Stimulated activated CD4-positive, alpha-beta T cell treated with anti-CD3 and anti-CD28 coated beads, Interleukin-15, amount 100 ng/mL, for 48 hours (primary cell): ENCODE measurements at regions not wholly inside any gene's neighbourhood (a gene's known extent, or its start where the extent isn't known, plus 50 kb on each side); places are given as distances from the start of the nearest gene placed in this dataset.
"Not testable (repeated sequence)": the region's sequence is repeated elsewhere in the genome, so short reads cannot be mapped to it uniquely, and the experiment has no call there.

ENCODE experiments used
- DNase-seq, 2 donors: peaks; one replicate each; pipeline ENCODE4 v3.0.0-alpha.2; 2020; ENCODE audit warnings: low read depth in 2 of 2

- no peak for DNase-seq
These were observed 120.6 kb upstream of the JADE1 start for GRCh38 chr4:128688846-128689437.

GRCh38 chr4:128688033-128688721, 121.3 kb upstream of the JADE1 start:
- DNase-seq: no peak

- DNase-seq: no peak
These were observed 122.7 kb upstream of the JADE1 start for GRCh38 chr4:128686810-128687209.

GRCh38 chr4:128686032-128686465, 123.5 kb upstream of the JADE1 start:
- DNase-seq: no peak

- no peak for DNase-seq
These were observed 125.5 kb upstream of the JADE1 start for GRCh38 chr4:128684016-128684415.

- DNase-seq: no peak
These were observed 126.4 kb upstream of the JADE1 start for GRCh38 chr4:128682942-128683666.

GRCh38 chr4:128676095-128676494, 133.4 kb upstream of the JADE1 start:
- no peak for DNase-seq

- DNase-seq: no peak
These were observed 134.4 kb upstream of the JADE1 start for GRCh38 chr4:128675083-128675482.

GRCh38 chr4:128673159-128673558, 136.3 kb upstream of the JADE1 start:
- DNase-seq: not testable (repeated sequence)

GRCh38 chr4:128672596-128672995, 136.9 kb upstream of the JADE1 start:
- DNase-seq: not testable (repeated sequence)

GRCh38 chr4:128670513-128670912, 139.0 kb upstream of the JADE1 start:
- DNase-seq: no peak

GRCh38 chr4:128668566-128668965, 140.9 kb upstream of the JADE1 start:
- DNase-seq: no peak

- no peak for DNase-seq
These were observed 144.0 kb upstream of the JADE1 start for GRCh38 chr4:128665514-128665913.

- no peak for DNase-seq
These were observed 146.2 kb upstream of the JADE1 start for GRCh38 chr4:128663325-128663724.

- no peak for DNase-seq
These were observed 148.0 kb upstream of the JADE1 start for GRCh38 chr4:128661479-128661878.

- DNase-seq: no peak
These were observed 148.9 kb upstream of the JADE1 start for GRCh38 chr4:128660361-128661215.

GRCh38 chr4:128658214-128658631, 151.3 kb upstream of the JADE1 start:
- no peak for DNase-seq

GRCh38 chr4:128657638-128658037, 151.9 kb upstream of the JADE1 start:
- no peak for DNase-seq

GRCh38 chr4:128654465-128654864, 155.0 kb upstream of the JADE1 start:
- no peak for DNase-seq

- DNase-seq: no peak
These were observed 155.7 kb upstream of the JADE1 start for GRCh38 chr4:128653527-128654444.
